Type B pancreatic cell (in vitro differentiated cells): ENCODE measurements at regions not wholly inside any gene's neighbourhood (a gene's known extent, or its start where the extent isn't known, plus 50 kb on each side); places are given as distances from the start of the nearest gene placed in this dataset.

Experiments
- DNase-seq: peaks from one replicate; pipeline ENCODE4 v3.0.0; 2021; ENCODE audit warnings: mixed read lengths; ENCODE audit not compliant: unreplicated experiment; ENCODE audit errors: extremely low spot score
- H3K27ac Mint-ChIP-seq: 2 replicates; pipeline ENCODE4 v1.8.0; 2021; ENCODE audit warnings: mild to moderate bottlenecking, mixed read lengths
- H3K27me3 Mint-ChIP-seq: 2 replicates; pipeline ENCODE4 v1.8.0; 2021; ENCODE audit warnings: mixed read lengths
- H3K36me3 Mint-ChIP-seq: 2 replicates; pipeline ENCODE4 v1.8.0; 2021; ENCODE audit warnings: mixed read lengths
- H3K4me1 Mint-ChIP-seq: one replicate; pipeline ENCODE4 v1.8.0; 2021; ENCODE audit warnings: mixed read lengths; ENCODE audit not compliant: unreplicated experiment
- H3K4me3 Mint-ChIP-seq: 2 replicates; pipeline ENCODE4 v1.8.0; 2021; ENCODE audit warnings: mild to moderate bottlenecking, mixed read lengths
- H3K9me3 Mint-ChIP-seq: 2 replicates; pipeline ENCODE4 v1.8.0; 2021; ENCODE audit warnings: mixed read lengths
- TF ChIP-seq, protein P1 (sequence below): fragments of 200-600 bp; sonication (generic); conservative IDR thresholded peaks from 2 replicates; pipeline ENCODE4 v1.5.0; 2021; ENCODE audit warnings: antibody characterized with exemption, mild to moderate bottlenecking

DNA sequence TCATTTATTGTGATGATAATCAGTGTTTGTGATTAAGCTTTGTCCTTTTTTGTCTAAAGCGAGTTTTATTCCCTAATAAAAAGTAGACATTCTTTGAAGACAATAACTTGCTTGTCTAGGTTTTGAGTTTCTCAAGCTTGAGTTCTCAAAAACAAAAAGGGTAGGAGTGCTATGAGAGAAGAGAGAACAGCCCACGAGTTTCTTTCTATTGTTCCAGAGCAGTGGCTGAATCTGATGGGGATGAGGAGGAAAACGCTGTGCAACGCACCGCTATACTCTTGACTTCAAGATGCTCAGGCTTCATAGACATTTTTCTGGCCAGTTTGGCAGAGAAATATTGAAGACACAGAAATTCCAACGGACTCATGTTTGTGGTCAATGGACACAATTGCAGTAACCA is 669.8 kb upstream of the B3GALT2 start:
- TF ChIP-seq, protein P1, sequence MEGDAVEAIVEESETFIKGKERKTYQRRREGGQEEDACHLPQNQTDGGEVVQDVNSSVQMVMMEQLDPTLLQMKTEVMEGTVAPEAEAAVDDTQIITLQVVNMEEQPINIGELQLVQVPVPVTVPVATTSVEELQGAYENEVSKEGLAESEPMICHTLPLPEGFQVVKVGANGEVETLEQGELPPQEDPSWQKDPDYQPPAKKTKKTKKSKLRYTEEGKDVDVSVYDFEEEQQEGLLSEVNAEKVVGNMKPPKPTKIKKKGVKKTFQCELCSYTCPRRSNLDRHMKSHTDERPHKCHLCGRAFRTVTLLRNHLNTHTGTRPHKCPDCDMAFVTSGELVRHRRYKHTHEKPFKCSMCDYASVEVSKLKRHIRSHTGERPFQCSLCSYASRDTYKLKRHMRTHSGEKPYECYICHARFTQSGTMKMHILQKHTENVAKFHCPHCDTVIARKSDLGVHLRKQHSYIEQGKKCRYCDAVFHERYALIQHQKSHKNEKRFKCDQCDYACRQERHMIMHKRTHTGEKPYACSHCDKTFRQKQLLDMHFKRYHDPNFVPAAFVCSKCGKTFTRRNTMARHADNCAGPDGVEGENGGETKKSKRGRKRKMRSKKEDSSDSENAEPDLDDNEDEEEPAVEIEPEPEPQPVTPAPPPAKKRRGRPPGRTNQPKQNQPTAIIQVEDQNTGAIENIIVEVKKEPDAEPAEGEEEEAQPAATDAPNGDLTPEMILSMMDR, result no peak
- Mint-ChIP-seq H3K36me3 (no peaks in the 10 kb centered on the region), H3K27ac (no peak overlapping the region), H3K4me3 (no peak overlapping the region), H3K4me1 (no peaks in the 10 kb centered on the region), H3K27me3 (no peaks in the 10 kb centered on the region), H3K9me3 (no peaks in the 10 kb centered on the region)
- no peak for DNase-seq

DNA sequence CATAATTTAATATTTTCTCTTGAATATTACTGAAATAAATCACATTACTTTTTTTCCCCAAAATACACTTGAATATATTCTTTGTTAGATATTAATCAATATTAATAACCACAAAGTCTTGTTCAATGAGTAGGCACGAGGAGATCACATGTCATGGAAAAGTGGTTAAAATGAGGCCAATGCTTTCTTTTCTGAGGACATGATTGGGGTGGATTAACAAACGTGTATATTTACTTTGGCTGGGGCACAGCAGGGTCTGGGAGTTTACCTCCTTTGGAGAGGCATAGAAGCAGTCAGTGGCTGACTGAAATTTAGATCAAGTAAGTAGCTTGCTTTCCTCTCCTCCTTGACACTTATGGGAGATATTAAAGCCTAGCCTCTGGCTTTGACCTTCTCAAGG is 664.3 kb upstream of the B3GALT2 start:
- H3K4me3 Mint-ChIP-seq, result no peak overlapping the region
- H3K27ac Mint-ChIP-seq, result no peak overlapping the region
- no peaks in the 10 kb centered on the region for H3K27me3 Mint-ChIP-seq
- no peaks in the 10 kb centered on the region for H3K4me1 Mint-ChIP-seq
- TF ChIP-seq, protein P1, result no peak
- H3K36me3 Mint-ChIP-seq, result no peaks in the 10 kb centered on the region
- DNase-seq, result no peak
- H3K9me3 Mint-ChIP-seq, result no peaks in the 10 kb centered on the region

DNA sequence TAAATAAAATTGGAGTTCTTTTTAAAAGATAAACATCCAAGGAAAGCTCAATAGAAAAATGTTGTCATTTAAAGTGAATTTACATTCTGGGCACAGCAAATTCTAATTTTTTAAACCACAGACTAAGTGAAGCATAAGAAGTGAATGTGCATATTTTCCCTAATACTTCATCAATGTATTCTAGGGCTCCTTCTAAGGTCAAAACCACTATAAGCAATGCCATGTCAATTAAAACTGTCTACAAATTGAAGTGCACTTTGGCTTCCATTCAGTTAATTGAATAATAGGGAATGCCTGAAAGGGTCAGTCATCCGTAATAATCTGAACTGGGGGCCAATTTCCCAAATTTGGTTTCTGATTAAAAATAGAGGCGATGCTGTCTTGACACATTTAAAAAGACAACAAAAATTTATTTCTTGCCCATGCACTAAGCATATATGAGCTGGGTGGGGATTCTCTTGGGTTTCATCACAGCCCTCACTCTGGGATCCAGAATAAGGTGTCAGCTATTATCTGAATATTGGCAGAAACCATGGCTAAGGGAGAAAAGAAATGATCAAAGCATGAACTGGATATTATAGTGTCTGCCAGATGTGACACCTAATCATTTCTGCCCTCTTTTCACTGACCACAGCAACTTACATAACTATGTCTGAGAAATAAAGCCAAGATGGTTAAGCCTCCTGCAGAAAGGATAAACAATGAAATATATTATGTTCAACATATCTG is 660.6 kb upstream of the B3GALT2 start:
- no peak for DNase-seq
- Mint-ChIP-seq H3K27ac (no peak overlapping the region), H3K27me3 (no peaks in the 10 kb centered on the region), H3K36me3 (no peaks in the 10 kb centered on the region), H3K4me3 (no peak overlapping the region), H3K9me3 (no peaks in the 10 kb centered on the region), H3K4me1 (no peaks in the 10 kb centered on the region)
- TF ChIP-seq, protein P1, result no peak

DNA sequence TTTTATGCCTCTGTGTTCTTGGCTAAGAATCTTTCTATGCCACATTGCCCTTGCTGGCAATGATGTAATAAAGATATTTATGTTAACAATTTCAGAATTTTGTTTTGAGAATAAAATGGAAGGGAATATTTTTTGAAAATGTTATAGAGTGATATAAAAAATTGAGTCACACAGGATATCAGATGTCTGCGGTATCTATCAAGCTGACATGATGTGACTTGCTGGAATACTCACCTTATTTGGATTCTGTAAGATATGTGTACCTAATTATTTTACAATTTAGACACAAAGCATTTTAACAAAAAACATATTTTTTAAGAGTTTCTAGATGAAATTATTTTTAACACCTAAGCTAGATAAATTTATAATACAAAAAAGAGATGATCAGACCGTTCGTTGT is 660.0 kb upstream of the B3GALT2 start:
- Mint-ChIP-seq H3K27ac (no peak overlapping the region), H3K36me3 (no peaks in the 10 kb centered on the region), H3K27me3 (no peaks in the 10 kb centered on the region), H3K4me3 (no peak overlapping the region), H3K9me3 (no peaks in the 10 kb centered on the region), H3K4me1 (no peaks in the 10 kb centered on the region)
- TF ChIP-seq, protein P1, result no peak
- no peak for DNase-seq

DNA sequence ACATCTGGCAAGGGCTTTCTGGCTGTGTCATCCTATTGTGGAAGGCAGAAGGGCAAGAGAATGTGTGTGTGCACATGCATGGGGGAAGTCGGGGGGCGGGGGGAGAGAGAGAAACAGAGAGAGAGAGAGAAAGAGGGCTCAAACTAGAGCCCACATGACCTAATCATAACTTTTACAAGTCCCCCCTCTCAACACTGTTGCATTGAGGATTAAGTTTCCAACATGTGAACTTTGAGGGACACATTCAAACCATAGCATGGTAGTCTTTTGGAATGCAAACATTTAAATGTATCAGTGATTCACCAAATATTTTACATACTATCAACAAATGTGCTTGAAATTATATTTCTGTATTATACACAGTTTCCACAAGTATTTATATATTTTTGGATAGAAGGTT is 655.4 kb upstream of the B3GALT2 start:
- TF ChIP-seq, protein P1, result no peak
- no peak for DNase-seq
- no peaks in the 10 kb centered on the region for H3K27me3 Mint-ChIP-seq
- H3K4me3 Mint-ChIP-seq, result no peak overlapping the region
- H3K4me1 Mint-ChIP-seq, result no peaks in the 10 kb centered on the region
- H3K9me3 Mint-ChIP-seq, result no peaks in the 10 kb centered on the region
- H3K27ac Mint-ChIP-seq, result no peak overlapping the region
- H3K36me3 Mint-ChIP-seq, result no peaks in the 10 kb centered on the region

DNA sequence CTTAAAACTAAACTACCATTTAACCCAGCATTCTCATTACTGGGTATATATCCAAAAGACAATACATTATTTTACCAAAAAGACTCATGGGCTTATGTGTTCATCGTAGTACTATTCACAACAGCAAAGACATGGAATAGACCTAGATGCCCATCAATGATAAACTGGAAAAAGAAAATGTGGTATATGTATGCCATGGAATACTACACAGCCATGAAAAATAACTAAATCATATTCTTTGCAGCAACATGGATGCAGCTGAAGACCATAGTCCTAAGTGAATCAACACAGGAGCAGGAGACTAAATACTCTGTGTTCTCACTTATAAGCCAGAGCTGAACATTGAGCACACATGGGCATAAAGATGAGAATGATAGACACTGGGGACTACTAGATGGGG is 645.1 kb upstream of the B3GALT2 start:
- H3K4me3 Mint-ChIP-seq, result no peak overlapping the region
- H3K9me3 Mint-ChIP-seq, result peaks cover 8% of the 10 kb centered on the region
- H3K4me1 Mint-ChIP-seq, result no peaks in the 10 kb centered on the region
- no peaks in the 10 kb centered on the region for H3K36me3 Mint-ChIP-seq
- H3K27me3 Mint-ChIP-seq, result no peaks in the 10 kb centered on the region
- TF ChIP-seq, protein P1, result no peak
- no peak overlapping the region for H3K27ac Mint-ChIP-seq
- no peak for DNase-seq
